HG02571 (cell line): ENCODE measurements at regions not wholly inside any gene's neighbourhood (a gene's known extent, or its start where the extent isn't known, plus 50 kb on each side); places are given as distances from the start of the nearest gene placed in this dataset.

ENCODE experiments used
- ATAC-seq: cut with Tn5 transposase; IDR thresholded peaks from one replicate; pipeline ENCODE4 v1.9.1; 2021; ENCODE audit warnings: mild to moderate bottlenecking, moderate library complexity; ENCODE audit not compliant: unreplicated experiment

DNA sequence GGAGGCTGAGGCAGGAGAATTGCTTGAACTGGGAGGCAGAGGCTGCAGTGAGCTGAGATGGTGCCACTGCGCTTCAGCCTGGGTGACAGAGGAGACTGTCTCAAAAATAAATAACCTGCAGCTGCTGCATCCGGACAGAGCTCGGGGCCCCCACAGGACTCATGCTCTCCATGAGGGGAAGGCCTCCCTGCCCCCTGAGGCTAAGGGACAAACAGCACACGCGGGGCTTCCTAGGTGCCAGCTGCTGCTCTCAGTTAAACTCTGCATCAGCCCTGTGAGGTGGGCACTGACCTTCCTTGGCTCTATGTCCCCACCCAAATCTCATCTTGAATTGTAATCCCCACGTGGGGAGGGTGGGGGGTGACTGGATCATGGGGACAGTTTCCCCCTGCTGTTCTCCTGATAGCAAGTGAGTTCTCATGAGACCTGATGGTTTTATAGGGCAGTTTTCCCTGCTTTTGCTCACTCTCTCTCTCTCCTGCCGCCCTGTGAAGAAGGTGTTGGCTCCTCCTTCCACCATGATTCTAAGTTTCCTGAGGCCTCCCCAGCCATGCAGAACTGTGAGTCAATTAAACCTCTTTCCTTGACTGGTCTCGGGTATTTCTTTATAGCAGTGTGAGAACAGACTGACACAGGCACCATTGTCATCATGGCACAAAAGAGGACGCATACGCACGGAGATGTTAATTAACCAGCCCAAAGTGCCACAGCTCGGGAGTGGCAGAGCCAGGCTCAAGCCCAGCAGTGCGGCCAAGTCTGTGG lies 49.9 kb upstream of the TAF1B start:
- no peak for ATAC-seq
